ENCODE measurements at regions not wholly inside any gene's neighbourhood (a gene's known extent, or its start where the extent isn't known, plus 50 kb on each side); places are given as distances from the start of the nearest gene placed in this dataset.
A peak's percentile ranks its signal among the peaks of the same experiment; 100 is the strongest.

- Histone ChIP-seq H3K4me1 (ENCODE audit: insufficient read depth, low read length) (no peaks in the 10 kb centered on the region), H3K4me2 (ENCODE audit: low read length) (no peak overlapping the region), H4K20me1 (ENCODE audit: low read length) (no peaks in the 10 kb centered on the region), H2AFZ (ENCODE audit: low read length) (no peak overlapping the region), H3K9me3 (ENCODE audit: low read length) (no peaks in the 10 kb centered on the region), H3K79me2 (ENCODE audit: low read length) (no peaks in the 10 kb centered on the region), H3K9ac (ENCODE audit: low read length) (no peak overlapping the region), H3K9me2 (replicated peaks; ENCODE audit: low read length) (no peaks in the 10 kb centered on the region), H3K4me3 (ENCODE audit: low read length) (no peak overlapping the region), H3K36me3 (ENCODE audit: low read depth, low read length) (no peaks in the 10 kb centered on the region), H3K27me3 (ENCODE audit: low read length) (no peaks in the 10 kb centered on the region), H3K27ac (ENCODE audit: low read length) (no peak overlapping the region), H3F3A (ENCODE audit: low read length, unreplicated experiment) (no peaks in the 10 kb centered on the region)
- DNase-seq: peak; percentile 71
- POLR2A ChIA-PET (ENCODE audit: unreplicated experiment): no interaction called here
- TF ChIP-seq EZH2 (IDR thresholded peaks at IDR 0.05; ENCODE audit: low read length, unreplicated experiment) (no peak), EZH2phosphoT487 (IDR thresholded peaks at IDR 0.05; ENCODE audit: borderline replicate concordance, low read length) (no peak), CTCF (conservative IDR thresholded peaks at IDR 0.05; ENCODE audit: low read depth, low read length) (no peak)
- intact Hi-C loops (cut with micrococcal nuclease): no loop called here
- ATAC-seq: peak; percentile 42
- no TSS peak for BruUV-seq (replicated peaks)
- CTCF ChIA-PET: no interaction called here
These were observed 1040.0 kb upstream of the MAP3K7 start for GRCh38 chr6:91626911-91627310.

- POLR2A ChIA-PET (ENCODE audit: unreplicated experiment): no interaction called here
- intact Hi-C loops (cut with micrococcal nuclease): no loop called here
These were observed 1026.6 kb upstream of the MAP3K7 start for GRCh38 chr6:91613481-91613880.

GRCh38 chr6:91611190-91611589 lies 1024.3 kb upstream of the MAP3K7 start:
- ATAC-seq (no peak), DNase-seq (no peak)
- H3K4me3 ChIP-seq (ENCODE audit: low read length): no peak overlapping the region
- H2AFZ ChIP-seq (ENCODE audit: low read length): no peak overlapping the region
- TF ChIP-seq CTCF (conservative IDR thresholded peaks at IDR 0.05; ENCODE audit: low read depth, low read length): no peak
- TF ChIP-seq EZH2 (IDR thresholded peaks at IDR 0.05; ENCODE audit: low read length, unreplicated experiment): no peak
- no peak for TF ChIP-seq EZH2phosphoT487 (IDR thresholded peaks at IDR 0.05; ENCODE audit: borderline replicate concordance, low read length)
- no peaks in the 10 kb centered on the region for H3K9me3 ChIP-seq (ENCODE audit: low read length)
- intact Hi-C loops (cut with micrococcal nuclease): no loop called here
- CTCF ChIA-PET: no interaction called here
- H3K9me2 ChIP-seq (replicated peaks; ENCODE audit: low read length): no peaks in the 10 kb centered on the region
- no peaks in the 10 kb centered on the region for H3K79me2 ChIP-seq (ENCODE audit: low read length)
- no peak overlapping the region for H3K9ac ChIP-seq (ENCODE audit: low read length)
- H3K4me2 ChIP-seq (ENCODE audit: low read length): no peak overlapping the region
- POLR2A ChIA-PET (ENCODE audit: unreplicated experiment): no interaction called here
- H4K20me1 ChIP-seq (ENCODE audit: low read length): no peaks in the 10 kb centered on the region
- no peak overlapping the region for H3K27ac ChIP-seq (ENCODE audit: low read length)
- H3K36me3 ChIP-seq (ENCODE audit: low read depth, low read length): no peaks in the 10 kb centered on the region
- H3F3A ChIP-seq (ENCODE audit: low read length, unreplicated experiment): no peaks in the 10 kb centered on the region
- H3K4me1 ChIP-seq (ENCODE audit: insufficient read depth, low read length): no peaks in the 10 kb centered on the region
- no peaks in the 10 kb centered on the region for H3K27me3 ChIP-seq (ENCODE audit: low read length)
- BruUV-seq (replicated peaks): no TSS peak

More at GRCh38 chr6:91613481-91613880, 1026.6 kb upstream of the MAP3K7 start:
- Histone ChIP-seq H3K27me3 (ENCODE audit: low read length) (no peaks in the 10 kb centered on the region), H3K9me3 (ENCODE audit: low read length) (no peaks in the 10 kb centered on the region), H3K9me2 (replicated peaks; ENCODE audit: low read length) (no peaks in the 10 kb centered on the region), H3F3A (ENCODE audit: low read length, unreplicated experiment) (no peaks in the 10 kb centered on the region), H3K9ac (ENCODE audit: low read length) (no peak overlapping the region), H3K4me1 (ENCODE audit: insufficient read depth, low read length) (no peaks in the 10 kb centered on the region), H3K4me2 (ENCODE audit: low read length) (no peak overlapping the region), H4K20me1 (ENCODE audit: low read length) (no peaks in the 10 kb centered on the region), H3K36me3 (ENCODE audit: low read depth, low read length) (no peaks in the 10 kb centered on the region), H3K27ac (ENCODE audit: low read length) (no peak overlapping the region), H3K4me3 (ENCODE audit: low read length) (no peak overlapping the region), H2AFZ (ENCODE audit: low read length) (no peak overlapping the region), H3K79me2 (ENCODE audit: low read length) (no peaks in the 10 kb centered on the region)
- CTCF ChIA-PET: no interaction called here
- DNase-seq: no peak
- no TSS peak for BruUV-seq (replicated peaks)
- TF ChIP-seq EZH2 (IDR thresholded peaks at IDR 0.05; ENCODE audit: low read length, unreplicated experiment) (no peak), EZH2phosphoT487 (IDR thresholded peaks at IDR 0.05; ENCODE audit: borderline replicate concordance, low read length) (no peak), CTCF (conservative IDR thresholded peaks at IDR 0.05; ENCODE audit: low read depth, low read length) (no peak)
- ATAC-seq: no peak

Measured in PC-3 (cell line).